Choroid plexus epithelial cell (primary cell): ENCODE measurements at regions not wholly inside any gene's neighbourhood (a gene's known extent, or its start where the extent isn't known, plus 50 kb on each side); places are given as distances from the start of the nearest gene placed in this dataset.
A peak's percentile ranks its signal among the peaks of the same experiment; 100 is the strongest.

Experiments used
- DNase-seq: peaks from one replicate; pipeline ENCODE4 v3.0.0-alpha.2; 2010; ENCODE audit warnings: low read depth
- H3K4me3 ChIP-seq: 2 replicates; pipeline ENCODE4 v1.5.1; 2011; ENCODE audit warnings: low read depth, mild to moderate bottlenecking, control low read depth, low read length, moderate library complexity
- CTCF ChIP-seq: conservative IDR thresholded peaks from 2 replicates; pipeline ENCODE4 v1.5.1; 2011; ENCODE audit warnings: low read depth, mild to moderate bottlenecking, control low read depth, inconsistent platforms, low read length, moderate library complexity

GRCh38 chr9:108620767-108621166 is 235.0 kb downstream of the ACTL7B start:
- TF ChIP-seq CTCF: no peak
- peak; percentile 9 for DNase-seq
- no peak overlapping the region for H3K4me3 ChIP-seq

GRCh38 chr9:108618906-108619550 is 236.8 kb downstream of the ACTL7B start:
- H3K4me3 ChIP-seq: no peak overlapping the region
- DNase-seq: peak; percentile 4
- no peak for TF ChIP-seq CTCF

DNA sequence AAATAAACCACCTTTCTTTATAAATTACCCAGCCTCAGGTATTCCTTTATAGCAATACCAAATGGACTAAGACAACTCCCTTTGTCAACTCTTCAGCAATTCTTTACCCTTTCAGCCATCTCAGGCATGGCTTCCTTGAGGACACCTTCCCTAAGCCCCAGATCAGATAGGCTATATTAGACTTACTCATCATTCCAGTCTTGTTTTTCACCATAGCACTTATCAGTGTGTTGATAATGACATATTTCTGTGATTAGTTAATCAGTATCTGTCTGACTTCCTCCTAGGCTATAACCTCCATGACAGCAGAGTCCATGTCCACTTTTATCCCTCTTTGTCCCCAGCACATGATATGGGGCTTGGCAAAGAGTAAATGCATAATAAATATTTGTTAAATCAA is 238.1 kb downstream of the ACTL7B start:
- TF ChIP-seq CTCF: no peak
- no peak for DNase-seq
- H3K4me3 ChIP-seq: no peak overlapping the region

DNA sequence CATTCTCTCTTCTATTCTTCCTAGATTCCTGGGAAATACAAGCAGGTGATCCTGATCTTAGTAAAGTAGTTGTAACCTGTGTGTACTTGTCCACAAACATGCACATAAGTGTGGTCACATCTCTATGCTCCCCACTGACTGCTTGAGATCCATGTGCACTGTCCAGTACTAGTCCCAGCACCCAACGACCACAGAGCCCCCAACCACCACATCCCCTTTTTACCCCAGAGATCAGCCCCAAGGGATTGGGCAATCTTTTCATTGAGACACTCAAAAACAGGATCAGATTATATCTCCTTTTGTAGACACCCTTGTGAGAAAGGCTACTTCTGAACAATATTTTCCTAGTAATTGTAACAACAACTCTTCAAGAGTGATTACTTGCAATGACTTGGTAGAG is 240.6 kb downstream of the ACTL7B start:
- DNase-seq: no peak
- no peak overlapping the region for H3K4me3 ChIP-seq
- no peak for TF ChIP-seq CTCF

DNA sequence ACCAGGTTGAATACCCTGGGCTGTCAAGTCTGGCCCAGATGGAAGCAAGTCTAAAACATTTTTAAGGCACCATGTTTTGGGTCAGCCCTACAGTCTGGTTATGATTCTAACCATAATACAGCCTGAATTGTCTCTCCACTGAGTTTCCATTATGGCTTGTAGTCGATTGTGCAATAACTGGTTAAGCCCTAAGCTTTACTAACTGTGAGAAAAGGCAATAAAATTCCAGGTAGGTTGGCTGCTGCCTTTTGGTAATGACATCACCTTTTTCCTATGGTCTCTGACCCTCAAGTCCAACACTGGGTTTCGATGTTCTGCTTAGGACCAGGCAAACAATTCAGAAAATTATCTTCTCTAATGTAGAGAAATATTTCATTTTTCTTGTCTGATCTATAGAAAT is 243.3 kb downstream of the ACTL7B start:
- DNase-seq: no peak
- TF ChIP-seq CTCF: no peak
- H3K4me3 ChIP-seq: no peak overlapping the region

- TF ChIP-seq CTCF: no peak
- no peak overlapping the region for H3K4me3 ChIP-seq
- DNase-seq: no peak
These were observed 245.9 kb downstream of the ACTL7B start for GRCh38 chr9:108609897-108610253.

- H3K4me3 ChIP-seq: no peak overlapping the region
- DNase-seq: no peak
- no peak for TF ChIP-seq CTCF
These were observed 246.4 kb downstream of the ACTL7B start for GRCh38 chr9:108609227-108609896.
